Uterus (tissue), 3 donors: ENCODE measurements at regions not wholly inside any gene's neighbourhood (a gene's known extent, or its start where the extent isn't known, plus 50 kb on each side); places are given as distances from the start of the nearest gene placed in this dataset.

ENCODE experiments used
- DNase-seq, 2 donors: peaks; one replicate each; pipeline ENCODE4 v3.0.0-alpha.2; 2019 to 2020
- H3K27ac ChIP-seq, 2 donors: fragments of 200-600 bp; sonication (generic); 1 replicate in 1 of 2; 2 replicates in 1 of 2; pipeline ENCODE4 v1.5.1; 2016 to 2018
- H3K27me3 ChIP-seq, 2 donors: fragments of 200-600 bp; sonication (generic); one replicate each; pipeline ENCODE4 v1.5.1; 2018 to 2019; ENCODE audit warnings: control low read depth in 1 of 2
- H3K36me3 ChIP-seq, 2 donors: fragments of 200-600 bp; sonication (generic); one replicate each; pipeline ENCODE4 v1.5.1; 2019; ENCODE audit warnings: control low read depth in 1 of 2
- H3K4me1 ChIP-seq, 2 donors: fragments of 200-600 bp; sonication (generic); one replicate each; pipeline ENCODE4 v1.5.1; 2018 to 2019; ENCODE audit warnings: control low read depth in 1 of 2
- H3K4me3 ChIP-seq, 2 donors: fragments of 200-600 bp; sonication (generic); 1 replicate in 1 of 2; 2 replicates in 1 of 2; pipeline ENCODE4 v1.5.1; 2018 to 2019; ENCODE audit warnings: mild to moderate bottlenecking in 1 of 2
- H3K9me3 ChIP-seq, 2 donors: fragments of 200-600 bp; sonication (generic); one replicate each; pipeline ENCODE4 v1.5.1; 2019; ENCODE audit warnings: control low read depth in 1 of 2
- POLR2A ChIP-seq, 2 donors: fragments of 450-650 bp; IDR thresholded peaks; one replicate each; pipeline ENCODE4 v1.6.1; 2016; ENCODE audit warnings: antibody characterized with exemption in 2 of 2, mild to moderate bottlenecking in 1 of 2, moderate library complexity in 1 of 2
- intact Hi-C: fragments of 100-400 bp; cut with DNase I; formaldehyde crosslinking; loops from one replicate; pipeline ENCODE4 v1.15.1; 2023; ENCODE audit warnings: low total_unique reads
- TF ChIP-seq, protein P1 (sequence below), 4 experiments: fragments of 200-600 bp in 2 of 4; fragments of 450-650 bp in 2 of 4; sonication (generic) in 2 of 4; IDR thresholded peaks; one replicate each; pipeline ENCODE4 v1.5.1; 2016 to 2019; ENCODE audit warnings: antibody characterized with exemption in 4 of 4, mild to moderate bottlenecking in 2 of 4, moderate library complexity in 1 of 4
- donor health status: DM: yes; HTN: yes; CAD: no.

DNA sequence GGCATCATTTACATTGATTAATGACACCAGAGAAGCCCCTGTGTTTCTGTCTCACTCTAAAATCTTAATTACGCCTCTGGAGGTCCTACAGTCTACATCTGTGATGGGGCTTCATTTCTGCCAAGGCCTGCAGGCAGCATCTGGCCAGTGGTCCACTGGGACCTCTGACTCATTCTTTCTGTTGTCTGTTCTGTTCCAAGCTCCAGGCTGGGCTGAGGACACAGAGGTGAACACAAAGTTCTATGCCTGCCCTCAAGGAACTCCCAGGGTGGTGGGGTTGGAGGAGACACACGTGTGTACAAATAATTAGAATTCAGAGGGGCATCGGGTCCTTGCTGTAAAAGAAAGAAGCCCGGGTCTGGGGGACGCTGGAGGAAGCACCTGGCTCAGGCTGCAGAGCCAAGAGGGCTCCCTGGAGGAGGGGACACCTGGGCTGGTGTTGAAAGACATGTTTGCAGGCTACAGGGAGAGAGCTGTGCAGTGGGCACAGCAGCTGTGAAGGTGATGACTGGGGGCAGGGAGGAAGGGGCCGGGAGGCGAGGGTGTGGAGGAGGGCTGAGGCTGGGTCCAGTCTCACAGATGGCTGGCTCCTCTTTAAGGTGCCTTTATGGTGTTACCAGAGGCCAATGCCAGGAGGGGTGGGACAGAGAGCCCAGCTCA, 103.3 kb upstream of the PRR23E start:
- intact Hi-C loops = no loop called here
- Histone ChIP-seq H3K9me3 (no peaks in the 10 kb centered on the region), H3K4me1 (no peaks in the 10 kb centered on the region), H3K27me3 (no peaks in the 10 kb centered on the region), H3K4me3 (no peak overlapping the region), H3K36me3 (no peaks in the 10 kb centered on the region), H3K27ac (no peak overlapping the region)
- no peak for DNase-seq
- TF ChIP-seq, protein P1, sequence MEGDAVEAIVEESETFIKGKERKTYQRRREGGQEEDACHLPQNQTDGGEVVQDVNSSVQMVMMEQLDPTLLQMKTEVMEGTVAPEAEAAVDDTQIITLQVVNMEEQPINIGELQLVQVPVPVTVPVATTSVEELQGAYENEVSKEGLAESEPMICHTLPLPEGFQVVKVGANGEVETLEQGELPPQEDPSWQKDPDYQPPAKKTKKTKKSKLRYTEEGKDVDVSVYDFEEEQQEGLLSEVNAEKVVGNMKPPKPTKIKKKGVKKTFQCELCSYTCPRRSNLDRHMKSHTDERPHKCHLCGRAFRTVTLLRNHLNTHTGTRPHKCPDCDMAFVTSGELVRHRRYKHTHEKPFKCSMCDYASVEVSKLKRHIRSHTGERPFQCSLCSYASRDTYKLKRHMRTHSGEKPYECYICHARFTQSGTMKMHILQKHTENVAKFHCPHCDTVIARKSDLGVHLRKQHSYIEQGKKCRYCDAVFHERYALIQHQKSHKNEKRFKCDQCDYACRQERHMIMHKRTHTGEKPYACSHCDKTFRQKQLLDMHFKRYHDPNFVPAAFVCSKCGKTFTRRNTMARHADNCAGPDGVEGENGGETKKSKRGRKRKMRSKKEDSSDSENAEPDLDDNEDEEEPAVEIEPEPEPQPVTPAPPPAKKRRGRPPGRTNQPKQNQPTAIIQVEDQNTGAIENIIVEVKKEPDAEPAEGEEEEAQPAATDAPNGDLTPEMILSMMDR (IDR thresholded peaks at IDR 0.05) = no peak
- no peak for TF ChIP-seq POLR2A (IDR thresholded peaks at IDR 0.05)

DNA sequence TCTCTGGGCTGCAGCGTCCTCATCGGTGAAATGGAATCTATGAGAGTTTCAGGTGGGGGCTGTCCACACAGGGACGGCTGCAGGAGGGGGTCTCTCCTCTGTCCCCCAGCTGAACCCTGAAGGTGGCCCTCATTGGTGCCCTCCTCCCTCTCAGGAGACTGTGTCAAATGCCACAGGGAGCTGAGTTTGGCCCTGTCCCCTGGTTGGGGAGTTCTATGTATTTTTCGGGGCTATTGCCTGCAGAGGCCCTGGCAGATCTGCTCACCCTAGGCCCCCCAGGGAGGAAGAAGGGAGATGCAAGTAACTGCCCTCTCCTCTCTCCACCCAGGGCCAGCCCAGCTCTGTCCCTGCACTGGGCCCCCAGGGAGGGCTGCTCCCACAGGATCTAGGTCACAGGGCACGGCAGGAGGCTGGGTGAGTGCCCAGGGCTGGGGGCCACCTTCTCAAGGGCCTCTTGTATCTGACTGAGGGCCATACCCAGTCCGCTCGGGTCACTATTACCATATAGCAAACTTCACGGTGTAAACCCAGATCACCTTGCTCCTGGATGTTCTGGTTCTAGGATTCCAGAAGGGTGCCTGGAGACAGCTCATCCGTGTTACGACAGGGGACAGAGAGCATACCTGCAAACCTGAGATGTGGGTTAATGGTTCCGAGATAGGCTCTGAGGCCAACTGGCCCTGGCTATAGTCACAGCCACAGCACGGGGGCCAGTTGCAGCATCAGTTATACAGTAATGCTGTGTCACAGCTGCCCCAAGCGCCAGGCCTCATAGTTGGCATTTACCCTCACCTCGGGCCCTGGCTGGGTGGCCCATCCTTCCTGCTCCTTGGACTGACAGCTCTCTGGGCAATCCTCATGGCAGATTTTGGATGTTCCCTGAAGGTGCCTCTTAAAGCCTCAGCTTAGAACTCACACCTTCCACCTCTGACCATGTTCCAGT, 102.4 kb upstream of the PRR23E start:
- TF ChIP-seq, protein P1 (IDR thresholded peaks at IDR 0.05) = no peak
- no peak for TF ChIP-seq POLR2A (IDR thresholded peaks at IDR 0.05)

DNA sequence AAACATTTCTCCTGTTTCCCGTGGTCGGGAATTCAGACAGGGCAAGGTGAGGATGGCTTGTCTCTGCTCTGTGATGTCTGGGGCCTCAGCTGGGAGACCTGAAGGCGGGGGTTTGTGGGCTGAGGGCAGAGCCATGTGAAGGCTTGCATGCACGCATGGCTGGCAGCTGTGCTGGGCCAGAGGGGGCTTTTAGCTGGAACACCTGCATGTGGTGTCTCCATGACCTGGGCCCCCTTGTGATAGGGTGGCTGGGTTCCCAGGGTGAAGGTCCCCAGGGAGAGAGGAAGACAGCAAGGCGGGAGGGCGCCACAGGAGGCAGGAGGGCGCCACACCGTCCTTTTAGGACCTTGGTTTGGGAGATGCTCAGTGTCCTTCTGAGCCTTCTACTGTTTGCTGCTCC, 101.6 kb upstream of the PRR23E start:
- H3K36me3 ChIP-seq = no peaks in the 10 kb centered on the region
- DNase-seq = no peak
- H3K4me1 ChIP-seq = no peaks in the 10 kb centered on the region
- H3K4me3 ChIP-seq = no peak overlapping the region
- H3K9me3 ChIP-seq = no peaks in the 10 kb centered on the region
- intact Hi-C loops = no loop called here
- no peak for TF ChIP-seq POLR2A (IDR thresholded peaks at IDR 0.05)
- TF ChIP-seq, protein P1 (IDR thresholded peaks at IDR 0.05) = no peak
- no peaks in the 10 kb centered on the region for H3K27me3 ChIP-seq
- no peak overlapping the region for H3K27ac ChIP-seq

More for the DNA sequence above, 102.4 kb upstream of the PRR23E start:
- Histone ChIP-seq H3K27me3 (no peaks in the 10 kb centered on the region), H3K4me1 (no peaks in the 10 kb centered on the region), H3K36me3 (no peaks in the 10 kb centered on the region), H3K9me3 (no peaks in the 10 kb centered on the region), H3K27ac (no peak overlapping the region), H3K4me3 (no peak overlapping the region)
- no peak for DNase-seq
- intact Hi-C loops = no loop called here

DNA sequence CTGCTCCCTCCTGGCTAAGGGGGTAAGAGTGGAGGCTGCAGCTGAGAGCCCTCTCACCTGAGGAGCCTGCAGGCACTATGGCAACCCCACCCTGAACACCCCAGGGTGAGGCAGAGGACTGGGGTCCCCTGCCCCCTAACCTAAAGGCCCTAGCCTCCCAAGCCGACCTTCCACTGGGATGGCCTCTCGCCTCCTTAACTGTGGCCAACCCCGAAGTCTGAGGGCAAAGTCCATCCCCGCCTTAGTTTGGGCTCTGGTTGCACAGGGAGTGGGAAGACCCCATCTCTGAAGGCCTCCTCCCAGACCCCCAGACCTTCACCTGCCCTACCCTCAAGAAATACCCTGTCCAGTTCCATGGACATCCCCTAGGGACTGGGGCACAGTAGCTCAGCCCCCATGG, 100.6 kb upstream of the PRR23E start:
- TF ChIP-seq POLR2A (IDR thresholded peaks at IDR 0.05) = no peak
- TF ChIP-seq, protein P1 (IDR thresholded peaks at IDR 0.05) = no peak
- no peak overlapping the region for H3K27ac ChIP-seq
- DNase-seq = no peak
- no peaks in the 10 kb centered on the region for H3K27me3 ChIP-seq
- H3K4me3 ChIP-seq = no peak overlapping the region
- H3K4me1 ChIP-seq = no peaks in the 10 kb centered on the region
- intact Hi-C loops = no loop called here
- H3K9me3 ChIP-seq = no peaks in the 10 kb centered on the region
- no peaks in the 10 kb centered on the region for H3K36me3 ChIP-seq

DNA sequence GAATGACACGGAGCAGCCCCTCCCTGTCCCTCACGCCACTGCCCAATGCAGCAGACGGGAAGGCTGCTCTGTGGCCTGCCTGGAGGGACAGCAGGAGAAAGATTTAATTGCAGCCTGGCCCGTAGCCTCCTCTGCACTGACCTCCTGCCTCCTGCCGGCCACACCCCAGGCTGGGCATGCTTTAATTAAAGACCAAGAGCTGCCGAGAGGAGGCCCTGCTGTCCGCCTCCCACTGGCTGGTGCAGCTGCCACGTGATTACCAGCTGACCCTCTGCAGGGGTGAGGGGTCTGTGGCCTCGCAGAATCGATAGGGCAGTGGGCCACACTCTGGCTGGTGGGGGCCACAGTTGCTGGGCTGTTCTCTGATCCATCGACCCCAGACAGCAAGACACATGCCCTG, 100.2 kb upstream of the PRR23E start:
- TF ChIP-seq, protein P1 (IDR thresholded peaks at IDR 0.05) = no peak
- no peak for TF ChIP-seq POLR2A (IDR thresholded peaks at IDR 0.05)
- Histone ChIP-seq H3K36me3 (no peaks in the 10 kb centered on the region), H3K4me3 (no peak overlapping the region), H3K27ac (no peak overlapping the region), H3K4me1 (no peaks in the 10 kb centered on the region), H3K27me3 (no peaks in the 10 kb centered on the region), H3K9me3 (no peaks in the 10 kb centered on the region)
- intact Hi-C loops = no loop called here
- no peak for DNase-seq
